ENCODE measurements at regions not wholly inside any gene's neighbourhood (a gene's known extent, or its start where the extent isn't known, plus 50 kb on each side); places are given as distances from the start of the nearest gene placed in this dataset.

DNA sequence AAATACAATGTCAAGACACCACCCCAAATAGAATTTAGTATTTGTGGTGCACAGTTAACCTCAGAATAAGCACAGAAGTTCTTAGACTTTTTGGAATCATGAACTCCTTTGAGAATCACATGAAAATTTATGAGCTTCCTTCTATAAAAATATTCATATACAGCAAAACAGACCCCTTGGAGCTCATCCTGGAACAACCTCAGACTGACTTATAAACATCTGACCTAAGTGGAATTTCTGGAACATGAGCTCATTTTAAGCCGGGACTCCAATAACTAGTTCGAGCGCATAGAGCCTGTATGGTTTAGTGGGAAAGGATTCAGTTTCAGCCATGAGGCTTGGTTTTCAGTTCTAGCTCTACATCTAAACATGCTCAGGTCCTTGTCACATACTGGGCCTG is 192.3 kb downstream of the DEPDC1B start:
- TF ChIP-seq CTCF (IDR thresholded peaks at IDR 0.05), result no peak
- no peak for TF ChIP-seq POLR2AphosphoS5 (IDR thresholded peaks at IDR 0.05)
- TF ChIP-seq EP300 (IDR thresholded peaks at IDR 0.05), result no peak
- no peak for TF ChIP-seq POLR2A (IDR thresholded peaks at IDR 0.05)
- no peak overlapping the region for H3K4me3 ChIP-seq
- no peaks in the 10 kb centered on the region for H3K9me3 ChIP-seq
- H3K27me3 ChIP-seq, result no peaks in the 10 kb centered on the region
- H3K4me1 ChIP-seq, result peaks cover 3% of the 10 kb centered on the region
- H3K27ac ChIP-seq, result no peak overlapping the region
- H3K36me3 ChIP-seq, result no peaks in the 10 kb centered on the region
- no peak for DNase-seq (ENCODE audit: low spot score in 2 of 2)
- 84% methylated on average over 3 of the region's 3 CpGs for WGBS

GRCh38 chr5:60505373-60506171 is 194.4 kb downstream of the DEPDC1B start:
- Histone ChIP-seq H3K27me3 (no peaks in the 10 kb centered on the region), H3K4me3 (no peak overlapping the region), H3K36me3 (no peaks in the 10 kb centered on the region), H3K27ac (no peak overlapping the region), H3K9me3 (no peaks in the 10 kb centered on the region), H3K4me1 (peaks cover 3% of the 10 kb centered on the region)
- TF ChIP-seq POLR2AphosphoS5 (IDR thresholded peaks at IDR 0.05), result no peak
- TF ChIP-seq POLR2A (IDR thresholded peaks at IDR 0.05), result no peak
- no peak for TF ChIP-seq EP300 (IDR thresholded peaks at IDR 0.05)
- TF ChIP-seq CTCF (IDR thresholded peaks at IDR 0.05), result no peak
- WGBS, result 65% methylated on average over 6 of the region's 7 CpGs
- no peak for DNase-seq (ENCODE audit: low spot score in 2 of 2)

GRCh38 chr5:60504342-60504741 is 195.6 kb downstream of the DEPDC1B start:
- Histone ChIP-seq H3K27me3 (no peaks in the 10 kb centered on the region), H3K4me3 (no peak overlapping the region), H3K9me3 (no peaks in the 10 kb centered on the region), H3K4me1 (peaks cover 3% of the 10 kb centered on the region), H3K36me3 (no peaks in the 10 kb centered on the region), H3K27ac (no peak overlapping the region)
- no peak for TF ChIP-seq EP300 (IDR thresholded peaks at IDR 0.05)
- no peak for TF ChIP-seq POLR2A (IDR thresholded peaks at IDR 0.05)
- no peak for TF ChIP-seq POLR2AphosphoS5 (IDR thresholded peaks at IDR 0.05)
- no peak for TF ChIP-seq CTCF (IDR thresholded peaks at IDR 0.05)
- 90% methylated on average over 2 of the region's 2 CpGs for WGBS
- DNase-seq (ENCODE audit: low spot score in 2 of 2), result no peak

DNA sequence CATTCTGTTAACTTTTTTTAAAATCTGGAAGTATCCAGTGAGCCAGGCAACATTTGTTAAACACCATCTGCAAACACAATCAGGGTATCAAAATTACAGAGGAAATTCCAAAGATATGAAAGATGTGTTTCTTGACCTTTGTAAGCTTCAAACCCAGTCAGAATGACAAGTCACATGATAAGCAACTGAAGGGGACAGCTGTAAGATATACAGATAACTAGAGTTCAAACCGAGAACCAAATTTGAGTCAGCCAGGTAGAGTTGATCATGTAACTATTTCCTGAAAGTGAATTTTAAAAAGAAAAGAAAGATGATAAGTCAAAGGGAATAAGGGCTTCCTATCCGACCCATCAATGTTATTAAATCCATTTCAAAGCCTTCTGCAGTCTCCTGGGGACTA is 196.2 kb downstream of the DEPDC1B start:
- no peak overlapping the region for H3K4me3 ChIP-seq

More for the DNA sequence above, 196.2 kb downstream of the DEPDC1B start:
- no peaks in the 10 kb centered on the region for H3K9me3 ChIP-seq
- peaks cover 3% of the 10 kb centered on the region for H3K4me1 ChIP-seq
- DNase-seq (ENCODE audit: low spot score in 2 of 2), result no peak
- WGBS, result 60% methylated on average over 2 of the region's 2 CpGs
- H3K27ac ChIP-seq, result no peak overlapping the region
- no peaks in the 10 kb centered on the region for H3K27me3 ChIP-seq
- H3K36me3 ChIP-seq, result no peaks in the 10 kb centered on the region
- no peak for TF ChIP-seq POLR2AphosphoS5 (IDR thresholded peaks at IDR 0.05)
- no peak for TF ChIP-seq POLR2A (IDR thresholded peaks at IDR 0.05)
- no peak for TF ChIP-seq CTCF (IDR thresholded peaks at IDR 0.05)
- TF ChIP-seq EP300 (IDR thresholded peaks at IDR 0.05), result no peak

Data from suprapubic skin (tissue), 4 donors.